ENCODE measurements at regions not wholly inside any gene's neighbourhood (a gene's known extent, or its start where the extent isn't known, plus 50 kb on each side); places are given as distances from the start of the nearest gene placed in this dataset.
A peak's percentile ranks its signal among the peaks of the same experiment; 100 is the strongest.

- no peak overlapping the region for H3K4me3 Mint-ChIP-seq
- H3K27me3 Mint-ChIP-seq: peaks cover 4% of the 10 kb centered on the region
- no peak overlapping the region for H3K27ac Mint-ChIP-seq
- Histone ChIP-seq H3K36me3 (ENCODE audit: control insufficient read depth, insufficient read depth, low read length) (no peaks in the 10 kb centered on the region), H3K27ac (ENCODE audit: insufficient read depth, low read length, poor library complexity, severe bottlenecking) (no peak overlapping the region), H3K4me1 (ENCODE audit: control insufficient read depth, insufficient read depth, low read length, poor library complexity, severe bottlenecking) (no peaks in the 10 kb centered on the region), H3K4me3 (ENCODE audit: low read depth, low read length) (no peak overlapping the region), H3K27me3 (ENCODE audit: control insufficient read depth, insufficient read depth, low read length) (no peaks in the 10 kb centered on the region), H3K9me3 (ENCODE audit: control insufficient read depth in 2 of 2, low read length in 2 of 2) (no peaks in the 10 kb centered on the region)
- DNase-seq: no peak
- H3K4me1 Mint-ChIP-seq: no peaks in the 10 kb centered on the region
- no peaks in the 10 kb centered on the region for H3K36me3 Mint-ChIP-seq
- peaks cover 0 to 5% (median 0%) of the 10 kb centered on the region in 7 donors for H3K9me3 Mint-ChIP-seq
- no peak for ATAC-seq (ENCODE audit: low read depth in 2 of 2)
Measured at GRCh38 chr4:173753408-173753807, 223.4 kb upstream of the HAND2 start.

GRCh38 chr4:173752610-173753230 is 222.7 kb upstream of the HAND2 start:
- Mint-ChIP-seq H3K27me3 (peaks cover 4% of the 10 kb centered on the region), H3K36me3 (no peaks in the 10 kb centered on the region), H3K9me3 (peaks cover 0 to 5% (median 0%) of the 10 kb centered on the region in 7 donors), H3K27ac (no peak overlapping the region), H3K4me1 (no peaks in the 10 kb centered on the region), H3K4me3 (no peak overlapping the region)
- peak in 1 of 3 donors; percentile 31 for DNase-seq
- ATAC-seq (ENCODE audit: low read depth in 2 of 2): no peak
- H3K9me3 ChIP-seq (ENCODE audit: control insufficient read depth in 2 of 2, low read length in 2 of 2): no peaks in the 10 kb centered on the region
- H3K36me3 ChIP-seq (ENCODE audit: control insufficient read depth, insufficient read depth, low read length): no peaks in the 10 kb centered on the region
- no peak overlapping the region for H3K4me3 ChIP-seq (ENCODE audit: low read depth, low read length)
- no peaks in the 10 kb centered on the region for H3K4me1 ChIP-seq (ENCODE audit: control insufficient read depth, insufficient read depth, low read length, poor library complexity, severe bottlenecking)
- H3K27ac ChIP-seq (ENCODE audit: insufficient read depth, low read length, poor library complexity, severe bottlenecking): no peak overlapping the region
- H3K27me3 ChIP-seq (ENCODE audit: control insufficient read depth, insufficient read depth, low read length): no peaks in the 10 kb centered on the region

GRCh38 chr4:173748353-173748752 is 218.3 kb upstream of the HAND2 start:
- no peaks in the 10 kb centered on the region for H3K36me3 Mint-ChIP-seq
- Histone ChIP-seq H3K9me3 (ENCODE audit: control insufficient read depth in 2 of 2, low read length in 2 of 2) (no peaks in the 10 kb centered on the region), H3K27me3 (ENCODE audit: control insufficient read depth, insufficient read depth, low read length) (no peaks in the 10 kb centered on the region), H3K36me3 (ENCODE audit: control insufficient read depth, insufficient read depth, low read length) (no peaks in the 10 kb centered on the region), H3K4me3 (ENCODE audit: low read depth, low read length) (no peak overlapping the region), H3K27ac (ENCODE audit: insufficient read depth, low read length, poor library complexity, severe bottlenecking) (no peak overlapping the region), H3K4me1 (ENCODE audit: control insufficient read depth, insufficient read depth, low read length, poor library complexity, severe bottlenecking) (no peaks in the 10 kb centered on the region)
- peaks cover 0 to 3% (median 0%) of the 10 kb centered on the region in 7 donors for H3K9me3 Mint-ChIP-seq
- ATAC-seq (ENCODE audit: low read depth in 2 of 2) (no peak), DNase-seq (no peak)
- H3K4me3 Mint-ChIP-seq: no peak overlapping the region
- H3K4me1 Mint-ChIP-seq: no peaks in the 10 kb centered on the region
- no peak overlapping the region for H3K27ac Mint-ChIP-seq
- H3K27me3 Mint-ChIP-seq: peaks cover 4% of the 10 kb centered on the region

GRCh38 chr4:173747537-173748257 is 217.7 kb upstream of the HAND2 start:
- H3K36me3 Mint-ChIP-seq: no peaks in the 10 kb centered on the region
- no peaks in the 10 kb centered on the region for H3K4me1 Mint-ChIP-seq
- no peak overlapping the region for H3K4me3 Mint-ChIP-seq
- H3K36me3 ChIP-seq (ENCODE audit: control insufficient read depth, insufficient read depth, low read length): no peaks in the 10 kb centered on the region
- peaks cover 4% of the 10 kb centered on the region for H3K27me3 Mint-ChIP-seq
- H3K27ac Mint-ChIP-seq: no peak overlapping the region
- ATAC-seq (ENCODE audit: low read depth in 2 of 2) (no peak), DNase-seq (no peak)
- H3K9me3 Mint-ChIP-seq: peaks cover 0 to 3% (median 0%) of the 10 kb centered on the region in 7 donors
- H3K9me3 ChIP-seq (ENCODE audit: control insufficient read depth in 2 of 2, low read length in 2 of 2): no peaks in the 10 kb centered on the region
- no peaks in the 10 kb centered on the region for H3K27me3 ChIP-seq (ENCODE audit: control insufficient read depth, insufficient read depth, low read length)
- H3K27ac ChIP-seq (ENCODE audit: insufficient read depth, low read length, poor library complexity, severe bottlenecking): no peak overlapping the region
- H3K4me1 ChIP-seq (ENCODE audit: control insufficient read depth, insufficient read depth, low read length, poor library complexity, severe bottlenecking): no peaks in the 10 kb centered on the region
- no peak overlapping the region for H3K4me3 ChIP-seq (ENCODE audit: low read depth, low read length)

- DNase-seq: no peak
- Histone ChIP-seq H3K27me3 (ENCODE audit: control insufficient read depth, insufficient read depth, low read length) (no peaks in the 10 kb centered on the region), H3K9me3 (ENCODE audit: control insufficient read depth in 2 of 2, low read length in 2 of 2) (no peaks in the 10 kb centered on the region), H3K27ac (ENCODE audit: insufficient read depth, low read length, poor library complexity, severe bottlenecking) (no peak overlapping the region), H3K4me1 (ENCODE audit: control insufficient read depth, insufficient read depth, low read length, poor library complexity, severe bottlenecking) (no peaks in the 10 kb centered on the region), H3K4me3 (ENCODE audit: low read depth, low read length) (no peak overlapping the region), H3K36me3 (ENCODE audit: control insufficient read depth, insufficient read depth, low read length) (no peaks in the 10 kb centered on the region)
- H3K4me1 Mint-ChIP-seq: no peaks in the 10 kb centered on the region
- peaks cover 4% of the 10 kb centered on the region for H3K27me3 Mint-ChIP-seq
- ATAC-seq (ENCODE audit: low read depth in 2 of 2): no peak
- no peaks in the 10 kb centered on the region for H3K36me3 Mint-ChIP-seq
- peaks cover 0 to 3% (median 0%) of the 10 kb centered on the region in 7 donors for H3K9me3 Mint-ChIP-seq
- no peak overlapping the region for H3K27ac Mint-ChIP-seq
- no peak overlapping the region for H3K4me3 Mint-ChIP-seq
Measured at GRCh38 chr4:173746424-173746823, 216.4 kb upstream of the HAND2 start.

- H3K36me3 ChIP-seq (ENCODE audit: control insufficient read depth, insufficient read depth, low read length): no peaks in the 10 kb centered on the region
- ATAC-seq (ENCODE audit: low read depth in 2 of 2) (no peak), DNase-seq (no peak)
- no peaks in the 10 kb centered on the region for H3K9me3 ChIP-seq (ENCODE audit: control insufficient read depth in 2 of 2, low read length in 2 of 2)
- Mint-ChIP-seq H3K9me3 (peaks cover 0 to 3% (median 0%) of the 10 kb centered on the region in 7 donors), H3K27ac (no peak overlapping the region), H3K36me3 (no peaks in the 10 kb centered on the region), H3K4me1 (no peaks in the 10 kb centered on the region), H3K4me3 (no peak overlapping the region), H3K27me3 (no peaks in the 10 kb centered on the region)
- no peaks in the 10 kb centered on the region for H3K27me3 ChIP-seq (ENCODE audit: control insufficient read depth, insufficient read depth, low read length)
- no peaks in the 10 kb centered on the region for H3K4me1 ChIP-seq (ENCODE audit: control insufficient read depth, insufficient read depth, low read length, poor library complexity, severe bottlenecking)
- no peak overlapping the region for H3K27ac ChIP-seq (ENCODE audit: insufficient read depth, low read length, poor library complexity, severe bottlenecking)
- H3K4me3 ChIP-seq (ENCODE audit: low read depth, low read length): no peak overlapping the region
Measured at GRCh38 chr4:173745765-173746164, 215.7 kb upstream of the HAND2 start.

GRCh38 chr4:173736840-173737239 is 206.8 kb upstream of the HAND2 start:
- Mint-ChIP-seq H3K4me1 (no peaks in the 10 kb centered on the region), H3K4me3 (no peak overlapping the region), H3K36me3 (no peaks in the 10 kb centered on the region), H3K27me3 (no peaks in the 10 kb centered on the region), H3K27ac (no peak overlapping the region), H3K9me3 (peaks cover 0 to 9% (median 0%) of the 10 kb centered on the region in 7 donors)
- Histone ChIP-seq H3K27me3 (ENCODE audit: control insufficient read depth, insufficient read depth, low read length) (no peaks in the 10 kb centered on the region), H3K4me1 (ENCODE audit: control insufficient read depth, insufficient read depth, low read length, poor library complexity, severe bottlenecking) (no peaks in the 10 kb centered on the region), H3K36me3 (ENCODE audit: control insufficient read depth, insufficient read depth, low read length) (no peaks in the 10 kb centered on the region), H3K27ac (ENCODE audit: insufficient read depth, low read length, poor library complexity, severe bottlenecking) (no peak overlapping the region), H3K4me3 (ENCODE audit: low read depth, low read length) (no peak overlapping the region), H3K9me3 (ENCODE audit: control insufficient read depth in 2 of 2, low read length in 2 of 2) (no peaks in the 10 kb centered on the region)
- ATAC-seq (ENCODE audit: low read depth in 2 of 2) (no peak), DNase-seq (no peak)

GRCh38 chr4:173735585-173735984 is 205.6 kb upstream of the HAND2 start:
- H3K27me3 ChIP-seq (ENCODE audit: control insufficient read depth, insufficient read depth, low read length): no peaks in the 10 kb centered on the region
- Mint-ChIP-seq H3K9me3 (peaks cover 0 to 9% (median 0%) of the 10 kb centered on the region in 7 donors), H3K27me3 (no peaks in the 10 kb centered on the region), H3K36me3 (no peaks in the 10 kb centered on the region), H3K4me3 (no peak overlapping the region), H3K4me1 (no peaks in the 10 kb centered on the region), H3K27ac (no peak overlapping the region)
- no peak overlapping the region for H3K4me3 ChIP-seq (ENCODE audit: low read depth, low read length)
- H3K9me3 ChIP-seq (ENCODE audit: control insufficient read depth in 2 of 2, low read length in 2 of 2): no peaks in the 10 kb centered on the region
- H3K36me3 ChIP-seq (ENCODE audit: control insufficient read depth, insufficient read depth, low read length): no peaks in the 10 kb centered on the region
- ATAC-seq (ENCODE audit: low read depth in 2 of 2) (no peak), DNase-seq (no peak)
- H3K27ac ChIP-seq (ENCODE audit: insufficient read depth, low read length, poor library complexity, severe bottlenecking): no peak overlapping the region
- H3K4me1 ChIP-seq (ENCODE audit: control insufficient read depth, insufficient read depth, low read length, poor library complexity, severe bottlenecking): no peaks in the 10 kb centered on the region
